GM19043 (cell line): ENCODE measurements at regions not wholly inside any gene's neighbourhood (a gene's known extent, or its start where the extent isn't known, plus 50 kb on each side); places are given as distances from the start of the nearest gene placed in this dataset.
"Not testable (repeated sequence)": the region's sequence is repeated elsewhere in the genome, so short reads cannot be mapped to it uniquely, and the experiment has no call there.

Experiments used
- ATAC-seq: cut with Tn5 transposase; IDR thresholded peaks from one replicate; pipeline ENCODE4 v1.9.1; 2021; ENCODE audit warnings: low read depth; ENCODE audit not compliant: unreplicated experiment

DNA sequence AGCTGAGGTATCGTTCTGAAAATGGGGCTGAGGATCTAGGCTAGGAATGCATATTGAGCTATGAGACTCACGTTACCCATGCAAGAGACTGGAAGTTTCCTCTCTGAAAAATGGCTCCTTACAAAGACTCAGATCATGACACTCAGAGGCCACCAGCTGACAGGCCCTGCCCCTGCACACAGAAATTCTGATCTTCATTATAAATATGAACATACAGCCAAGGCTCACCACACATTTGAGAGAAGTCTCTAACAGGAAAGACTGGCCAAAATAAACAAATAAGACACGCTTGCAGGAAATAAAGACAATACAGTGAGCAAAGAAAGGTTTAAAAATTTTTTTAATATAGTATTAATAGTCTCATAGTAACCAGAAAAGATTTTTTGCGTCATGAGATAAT is 365.9 kb downstream of the NFIB start:
- no peak for ATAC-seq

DNA sequence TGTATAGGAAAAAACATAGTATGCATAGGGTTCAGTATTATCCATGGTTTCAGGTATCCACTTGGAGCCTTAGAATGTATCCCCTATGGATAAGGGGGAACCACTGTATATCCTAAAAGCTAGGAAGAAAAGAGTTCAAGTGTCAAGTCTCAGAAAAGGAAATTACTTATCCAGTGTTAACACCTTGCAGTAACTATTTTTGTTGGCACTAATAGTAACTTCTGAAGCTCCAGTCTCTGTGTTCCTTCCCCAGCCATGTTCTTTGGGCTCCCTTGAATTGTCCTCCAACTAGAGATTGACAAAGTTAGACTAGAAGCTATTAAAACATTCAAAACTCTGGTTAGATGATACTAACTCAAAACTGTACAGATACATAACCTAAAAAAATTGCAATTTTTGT is 370.8 kb downstream of the NFIB start:
- ATAC-seq: no peak

DNA sequence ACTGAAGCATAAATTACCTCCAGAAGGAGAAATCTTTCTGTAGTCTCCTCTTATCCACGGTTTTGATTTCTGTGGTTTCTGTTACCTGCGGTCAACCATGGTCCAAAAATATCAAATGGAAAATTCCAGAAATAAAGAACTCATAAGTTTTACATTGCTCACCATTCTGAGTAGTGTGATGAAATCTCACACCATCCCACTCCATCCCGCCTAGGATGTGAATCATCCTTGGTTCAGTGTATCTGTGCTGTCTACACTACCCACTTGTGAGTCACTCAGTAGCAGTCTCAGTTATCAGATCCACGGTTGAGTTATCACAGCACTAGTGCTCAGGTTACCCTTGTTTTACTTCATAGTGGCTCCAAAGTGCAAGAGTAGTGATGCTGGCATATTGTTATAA is 371.2 kb downstream of the NFIB start:
- no peak for ATAC-seq

DNA sequence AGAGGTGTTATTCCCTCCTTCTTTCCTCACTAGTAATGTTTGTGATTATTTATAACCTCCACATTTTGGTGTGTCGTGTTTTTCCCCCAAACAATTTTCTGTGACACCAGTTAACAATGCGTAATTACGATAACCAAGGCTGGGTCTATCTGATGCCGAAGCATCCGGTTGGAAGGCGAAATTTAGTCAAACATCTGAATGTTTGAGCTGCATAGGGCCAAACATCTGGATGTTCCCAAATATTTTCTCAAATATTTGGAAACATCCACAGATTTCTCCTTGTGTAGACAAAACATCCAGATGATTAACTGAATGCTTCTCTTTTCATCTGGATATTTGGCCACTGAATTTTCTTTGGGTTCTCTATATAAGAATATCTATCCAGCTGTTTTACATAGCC is 371.7 kb downstream of the NFIB start:
- ATAC-seq: no peak

DNA sequence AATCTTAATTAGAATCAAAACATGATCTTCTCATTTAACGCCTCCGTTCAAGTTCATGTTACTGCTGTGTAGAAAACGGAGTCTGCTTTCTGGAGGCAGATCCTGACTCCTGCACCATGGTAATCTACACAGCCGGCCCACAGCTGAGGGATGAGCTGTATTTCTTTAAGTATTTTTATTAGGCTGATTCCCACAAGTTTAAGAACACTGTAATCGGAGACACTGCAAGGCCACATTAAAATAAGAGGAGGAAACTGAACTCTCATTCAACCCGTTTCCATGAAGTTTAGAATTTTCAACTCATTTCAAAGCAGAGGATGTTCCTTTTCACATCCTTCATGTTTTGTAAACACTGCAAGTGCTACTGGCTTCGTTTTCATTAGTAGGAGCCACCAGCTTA is 372.2 kb downstream of the NFIB start:
- ATAC-seq: no peak

DNA sequence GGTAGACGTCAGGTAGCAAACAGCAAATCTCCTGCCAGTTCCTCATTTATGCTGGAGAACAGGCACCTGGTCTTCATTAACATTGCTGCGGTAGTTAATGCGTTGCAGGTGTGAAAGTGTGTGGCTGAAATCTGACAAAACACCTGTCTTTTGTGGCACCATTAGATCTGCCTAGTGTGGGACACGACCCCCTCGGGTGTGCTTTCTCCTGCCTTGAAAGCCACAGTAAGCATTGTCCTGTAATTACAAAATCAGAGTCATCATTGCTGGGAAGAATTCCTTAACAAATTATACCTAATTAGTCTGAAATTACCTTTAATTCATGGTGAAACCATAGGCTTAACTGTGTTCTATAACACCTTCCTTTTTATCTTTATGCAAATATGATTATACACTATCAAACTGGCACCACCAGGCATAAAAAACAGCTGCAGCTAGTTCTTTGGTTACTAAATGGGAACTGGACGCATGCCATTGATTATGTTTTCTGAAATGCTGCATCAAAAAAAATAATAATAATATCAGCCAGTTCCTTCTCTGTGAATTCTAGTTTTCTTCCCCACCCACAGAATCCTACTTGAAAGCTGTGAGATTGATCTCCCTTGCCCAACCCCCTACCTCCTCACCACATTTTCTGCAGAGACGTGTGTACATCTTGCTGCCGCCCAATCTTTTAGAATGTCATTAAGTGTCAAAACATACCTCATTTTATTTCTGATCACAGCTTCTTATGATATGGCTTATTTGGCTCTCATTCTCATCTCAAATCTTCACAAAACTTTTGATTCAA is 374.0 kb downstream of the NFIB start:
- no peak for ATAC-seq

DNA sequence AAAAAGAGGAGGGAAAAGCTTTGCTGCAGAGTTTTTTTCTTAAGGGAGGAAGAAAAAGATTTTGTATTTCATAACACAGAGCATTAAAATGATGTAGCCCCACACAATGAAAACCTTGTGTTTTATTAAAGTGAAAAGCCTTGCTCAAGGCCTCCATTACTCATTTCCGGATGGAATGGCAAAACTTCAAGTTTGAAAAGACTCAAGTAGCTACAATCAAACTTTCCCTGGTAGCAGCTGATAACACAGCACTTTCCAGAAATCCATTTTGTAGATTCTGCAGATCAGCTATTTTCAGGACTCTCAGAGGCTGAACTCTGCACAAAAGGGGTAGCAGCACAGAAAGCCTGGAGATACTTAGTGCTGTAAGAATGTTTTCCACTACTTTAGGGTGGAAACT is 374.8 kb downstream of the NFIB start:
- no peak for ATAC-seq

DNA sequence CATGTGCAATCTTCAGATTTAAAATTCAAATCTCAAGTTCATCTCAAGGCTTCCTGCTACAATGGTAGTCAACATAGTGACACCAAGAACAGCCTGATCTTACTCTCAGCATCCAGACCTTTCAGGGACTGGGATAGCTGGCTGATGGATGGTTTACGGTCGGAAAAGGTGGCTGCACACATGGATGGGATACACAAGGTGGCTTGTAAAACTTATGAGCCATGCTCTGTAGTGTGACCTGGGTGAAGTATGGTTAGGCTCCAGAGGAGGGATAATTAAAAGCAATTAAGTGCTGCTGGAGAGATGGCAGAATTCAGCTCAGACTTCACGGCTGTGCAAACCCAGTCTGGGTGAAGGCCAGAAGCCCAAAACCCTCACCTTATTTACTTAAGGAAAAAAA is 379.5 kb downstream of the NFIB start:
- ATAC-seq: no peak

DNA sequence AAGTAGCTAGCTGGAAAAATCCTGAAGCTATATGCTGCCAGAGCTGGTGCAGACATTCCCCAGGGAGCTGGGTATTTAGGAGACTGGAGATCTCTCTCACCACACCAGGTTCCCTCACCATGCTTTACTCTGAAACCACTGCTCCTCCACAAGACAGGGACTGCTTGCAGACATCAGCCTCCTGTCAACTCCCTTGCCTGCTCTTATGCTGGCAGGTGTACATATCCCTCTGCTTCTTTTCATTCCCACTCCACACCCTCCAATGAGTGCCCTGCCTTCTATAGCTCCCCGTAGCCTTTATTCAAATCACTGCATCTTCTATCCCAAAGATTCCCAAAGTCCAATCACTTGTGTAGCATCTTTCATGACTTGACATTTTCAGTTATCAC is 380.7 kb downstream of the NFIB start:
- ATAC-seq: no peak

DNA sequence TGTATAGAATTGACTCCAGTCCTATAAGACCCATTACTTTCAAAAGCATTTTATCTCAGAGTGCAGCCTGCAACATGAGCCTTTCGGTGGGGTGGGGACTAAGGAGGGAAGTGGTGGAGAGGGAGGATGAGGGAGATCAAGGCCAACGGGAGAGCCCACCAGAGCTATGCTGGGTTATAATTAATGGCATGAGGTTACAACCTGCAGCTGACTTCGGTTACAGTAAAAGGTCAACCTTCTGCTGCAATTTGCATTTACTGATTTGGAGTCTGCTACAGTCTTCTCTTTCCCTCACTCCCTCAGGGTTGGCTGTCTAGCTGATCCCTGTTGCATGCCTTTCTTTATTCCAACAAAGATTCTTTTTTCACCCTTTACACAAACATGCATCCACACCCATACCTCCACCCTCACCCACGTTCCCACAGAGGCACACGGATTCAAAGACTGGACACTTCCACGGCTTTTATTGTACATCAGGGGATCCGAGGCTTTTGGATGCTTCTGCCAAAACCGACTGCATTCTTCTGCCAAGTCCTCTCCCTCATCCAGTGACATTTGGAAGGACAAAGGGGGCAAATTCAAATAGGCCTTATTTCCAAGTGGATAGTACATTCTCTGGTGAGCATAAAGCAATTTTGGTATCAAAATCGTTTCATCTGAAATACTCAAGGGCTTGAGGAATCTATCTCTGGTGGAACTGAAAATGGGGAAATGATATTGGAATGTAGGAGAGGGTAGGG is 381.2 kb downstream of the NFIB start:
- ATAC-seq: no peak

DNA sequence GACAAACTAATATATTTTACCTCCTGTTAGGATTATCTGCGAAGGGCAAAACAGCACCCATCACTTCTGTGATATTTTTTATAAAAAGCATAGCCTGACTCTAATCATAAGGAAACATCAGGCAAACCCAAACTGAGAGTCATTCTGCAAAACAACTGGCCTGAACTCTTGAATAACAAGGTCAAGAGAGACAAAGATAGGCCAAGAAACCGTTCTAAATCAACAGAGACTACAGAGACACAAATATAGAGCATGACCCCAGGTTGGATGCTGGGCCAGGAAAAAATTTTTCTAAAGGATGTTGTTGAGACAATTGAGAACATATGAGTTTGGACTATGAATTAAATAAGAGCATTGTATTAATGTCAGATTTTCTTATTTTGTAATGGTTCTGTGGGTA is 384.9 kb downstream of the NFIB start:
- no peak for ATAC-seq

DNA sequence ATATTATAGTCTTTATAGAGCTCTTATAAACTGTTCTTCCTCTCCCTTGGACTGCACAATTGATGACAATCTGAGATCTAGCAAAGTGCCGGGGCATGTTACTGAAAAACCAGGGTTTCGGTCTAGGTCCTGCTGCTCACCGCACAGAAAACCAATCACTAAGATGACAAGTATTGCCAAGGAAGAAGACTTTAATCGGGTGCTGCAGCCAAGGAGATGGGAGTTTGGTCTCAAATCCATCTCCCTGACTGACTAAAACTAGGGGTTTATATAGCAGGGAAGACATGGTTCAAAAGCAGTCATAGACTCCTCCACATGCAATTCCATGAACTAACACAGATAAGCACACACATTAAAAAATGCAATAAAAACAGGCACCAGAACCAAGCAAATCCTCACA is 390.6 kb downstream of the NFIB start:
- ATAC-seq: no peak

DNA sequence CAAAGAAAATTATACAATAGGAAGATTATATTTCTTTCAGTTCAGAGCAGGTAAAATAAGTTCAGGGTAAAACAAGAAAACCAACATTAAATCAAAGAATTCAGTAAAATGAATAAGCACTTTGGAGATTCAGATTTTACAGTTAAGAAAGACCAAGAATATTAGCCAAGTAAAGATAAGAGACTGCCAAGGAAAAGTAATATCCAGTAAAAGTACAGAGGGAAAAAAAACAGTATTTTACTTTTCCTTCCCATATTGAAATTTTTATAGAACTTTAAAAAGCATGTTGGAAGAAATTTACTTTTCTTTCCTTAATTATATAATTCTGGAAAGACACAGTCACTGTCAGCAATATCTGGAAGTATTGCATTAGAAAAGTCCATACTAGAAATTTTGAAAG is 393.4 kb downstream of the NFIB start:
- no peak for ATAC-seq

DNA sequence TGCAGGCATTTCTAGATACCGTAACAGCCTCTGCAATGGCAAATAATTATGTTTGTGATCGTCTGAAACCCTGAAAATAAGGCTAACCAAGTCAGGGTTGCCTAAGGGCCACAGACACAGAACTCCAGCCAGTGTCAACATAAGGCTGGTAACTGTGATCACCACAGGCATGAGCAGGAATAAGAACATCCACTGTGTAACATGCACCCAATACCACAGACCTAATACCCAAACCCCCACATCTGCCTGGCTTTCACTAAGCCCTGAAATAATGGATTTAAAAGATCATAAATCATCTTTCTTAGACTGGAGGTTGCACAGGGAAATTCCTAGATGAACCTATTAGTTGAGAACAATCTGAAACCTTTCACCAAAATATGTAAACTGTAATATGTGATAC is 394.5 kb downstream of the NFIB start:
- no peak for ATAC-seq

DNA sequence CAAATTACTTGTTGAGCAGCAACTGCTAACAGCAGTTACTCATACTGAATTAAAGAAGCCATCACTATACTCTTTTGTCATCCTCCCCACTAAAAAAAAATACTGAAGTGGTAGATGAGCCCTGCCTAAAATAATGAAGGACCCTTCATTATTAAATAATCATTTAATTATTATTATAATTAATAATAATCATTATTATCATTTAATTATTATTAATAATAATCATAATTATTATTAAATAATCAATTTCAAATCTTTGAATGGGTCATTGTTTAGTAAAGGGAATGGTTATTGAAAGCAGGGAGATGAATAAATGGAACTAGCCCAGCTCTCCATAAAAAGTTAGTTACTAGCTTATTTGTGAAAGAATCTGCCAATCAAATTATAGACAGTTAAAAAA is 396.4 kb downstream of the NFIB start:
- ATAC-seq: no peak

DNA sequence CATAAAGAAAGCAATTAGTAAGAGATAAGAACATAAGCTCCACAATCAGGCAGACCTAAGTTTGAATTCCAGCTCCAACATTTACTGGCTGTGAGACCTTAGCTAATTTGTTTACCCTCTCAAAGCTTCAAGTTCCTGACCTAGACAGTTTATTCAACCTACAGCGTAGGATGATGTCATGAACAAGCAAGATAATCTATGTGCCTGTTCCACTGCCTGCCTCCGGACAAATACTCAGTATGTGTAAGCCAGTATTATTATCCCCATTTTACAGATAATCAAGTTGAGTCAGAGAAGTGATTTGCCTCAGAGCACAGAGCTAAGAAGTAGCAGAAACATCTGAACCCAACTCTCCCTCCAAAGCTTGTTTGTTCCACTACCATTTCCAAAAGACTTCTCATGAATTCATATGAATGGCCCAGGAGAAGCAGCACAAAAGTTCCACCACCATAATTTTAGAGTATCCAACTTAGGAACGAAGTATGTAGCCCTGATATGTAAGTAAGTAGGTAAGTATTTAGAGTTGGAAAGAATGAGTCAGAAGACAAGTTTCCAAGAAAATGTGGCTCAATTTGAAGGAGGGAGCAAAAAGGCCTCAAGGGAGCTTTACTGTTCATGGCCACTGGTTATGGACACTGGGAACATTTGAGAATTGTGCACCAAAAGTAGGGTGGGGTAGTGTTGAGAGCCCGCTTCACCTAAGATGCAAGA is 398.2 kb downstream of the NFIB start:
- ATAC-seq: no peak

DNA sequence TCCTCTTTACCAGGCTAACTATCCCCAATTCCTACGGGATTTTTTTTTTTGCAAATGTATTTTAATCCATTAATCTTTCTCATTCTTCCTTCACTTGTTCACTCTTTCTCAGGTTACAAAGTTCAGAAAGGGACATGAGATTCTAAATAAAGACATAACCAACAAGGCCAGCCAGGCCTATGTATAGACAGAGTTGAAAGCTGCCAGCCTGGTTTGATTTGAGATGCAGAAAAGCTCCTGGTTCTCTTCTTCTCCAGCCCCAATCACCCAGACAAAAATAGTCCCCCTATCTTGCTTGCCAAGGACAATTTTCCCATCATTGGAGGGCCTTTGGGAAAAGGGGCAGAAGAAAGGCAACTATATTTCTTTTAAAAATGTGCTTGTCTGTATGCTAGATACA is 398.8 kb downstream of the NFIB start:
- no peak for ATAC-seq

DNA sequence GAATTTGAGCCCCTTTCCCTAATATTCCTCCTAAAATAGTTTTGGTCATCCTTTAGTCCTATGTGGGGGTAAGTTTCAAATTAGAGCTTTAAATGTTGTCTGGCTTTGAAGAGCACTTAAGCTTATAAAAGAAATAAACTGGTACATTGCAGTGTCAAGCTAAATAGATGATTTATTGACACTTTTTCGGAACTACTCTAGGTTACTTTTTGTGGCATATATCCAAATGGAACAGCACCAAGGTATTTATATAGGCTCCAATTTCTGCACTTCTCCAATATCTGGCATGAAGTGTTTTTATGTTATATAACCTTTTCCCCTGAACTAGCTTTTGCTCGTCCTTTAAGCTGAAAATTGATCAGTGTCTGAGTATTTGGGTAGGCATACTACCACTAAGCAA is 402.5 kb downstream of the NFIB start:
- ATAC-seq: no peak

DNA sequence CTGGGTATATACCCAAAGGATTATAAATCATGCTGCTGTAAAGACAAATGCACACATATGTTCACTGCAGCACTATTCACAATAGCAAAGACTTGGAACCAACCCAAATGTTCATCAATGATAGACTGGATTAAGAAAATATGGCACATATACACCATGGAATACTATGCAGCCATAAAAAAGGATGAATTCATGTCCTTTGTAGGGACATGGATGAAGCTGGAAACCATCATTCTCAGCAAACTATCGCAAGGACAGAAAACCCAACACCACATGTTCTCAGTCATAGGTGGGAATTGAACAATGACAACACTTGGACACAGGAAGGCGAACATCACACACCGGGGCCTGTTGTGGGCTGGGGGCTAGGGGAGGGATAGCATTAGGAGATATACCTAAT is 406.1 kb downstream of the NFIB start:
- not testable (repeated sequence) for ATAC-seq

DNA sequence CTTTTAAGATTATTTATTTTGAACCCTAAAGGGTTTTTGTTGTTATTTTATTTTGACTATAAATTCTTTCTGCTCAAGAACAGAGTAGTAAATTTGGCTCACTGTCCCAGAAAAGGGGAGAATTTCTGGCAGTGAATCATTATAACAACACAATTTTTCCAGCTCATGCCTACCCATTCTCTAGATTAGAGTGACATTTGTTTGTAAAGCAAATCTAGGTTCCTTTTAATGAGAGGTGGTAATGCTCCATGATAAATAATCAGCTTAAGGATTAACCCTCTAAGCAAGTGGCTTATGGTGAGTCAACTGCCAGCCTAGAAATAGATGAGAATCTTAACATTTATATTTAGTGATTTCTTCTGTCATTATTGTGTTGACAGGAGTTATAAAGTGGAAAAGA is 409.2 kb downstream of the NFIB start:
- no peak for ATAC-seq

DNA sequence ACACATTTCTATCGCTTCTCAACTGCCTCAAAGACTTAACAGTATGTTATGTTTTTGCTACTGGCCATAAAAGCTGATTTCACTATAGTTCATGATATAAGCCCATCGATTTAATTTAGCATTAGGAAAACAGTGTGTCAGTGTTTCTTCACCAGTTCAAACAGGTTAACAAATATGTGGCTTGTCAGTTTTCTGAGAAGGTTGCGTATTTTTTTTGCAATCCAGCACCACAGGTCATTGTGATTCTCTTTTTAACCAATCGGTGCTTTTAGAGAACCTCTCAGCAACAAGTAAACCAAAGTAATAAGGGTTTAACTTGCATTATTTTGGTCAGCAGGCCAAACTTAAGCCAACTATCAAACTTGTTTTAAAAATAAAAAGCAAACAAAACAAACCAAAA is 409.6 kb downstream of the NFIB start:
- ATAC-seq: no peak
